GM21390 (cell line): ENCODE measurements at regions not wholly inside any gene's neighbourhood (a gene's known extent, or its start where the extent isn't known, plus 50 kb on each side); places are given as distances from the start of the nearest gene placed in this dataset.
"Not testable (repeated sequence)": the region's sequence is repeated elsewhere in the genome, so short reads cannot be mapped to it uniquely, and the experiment has no call there.

Experiments used
- ATAC-seq: cut with Tn5 transposase; IDR thresholded peaks from one replicate; pipeline ENCODE4 v1.9.1; 2021; ENCODE audit not compliant: unreplicated experiment

DNA sequence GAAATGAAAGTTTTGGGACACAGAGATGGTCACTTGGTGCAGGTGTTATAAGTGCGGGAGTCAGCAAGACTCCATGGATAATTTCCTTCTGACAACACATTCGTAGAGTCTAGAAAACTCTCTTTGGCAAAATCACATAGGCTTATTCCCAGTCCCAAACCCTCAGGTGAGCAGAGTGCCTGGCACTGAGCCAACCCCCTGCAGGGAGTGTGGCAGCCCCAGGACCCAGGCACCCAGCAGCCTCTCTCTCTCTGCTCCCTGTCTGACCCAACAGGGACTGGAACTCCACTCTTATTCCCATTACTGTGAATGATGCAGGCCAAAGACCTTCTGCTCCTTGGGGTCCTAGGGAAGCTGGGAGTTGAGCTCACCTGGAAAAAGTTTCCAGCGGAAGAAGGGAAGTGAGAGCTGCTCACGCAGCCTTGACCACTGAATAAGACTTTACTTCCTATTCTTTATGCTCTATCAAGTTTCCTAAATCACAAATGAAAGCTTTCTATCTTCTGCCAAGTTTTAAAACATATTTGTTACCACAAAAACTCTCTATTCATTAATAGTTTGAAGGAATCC is 132.6 kb upstream of the ETV3 start:
- ATAC-seq = no peak

DNA sequence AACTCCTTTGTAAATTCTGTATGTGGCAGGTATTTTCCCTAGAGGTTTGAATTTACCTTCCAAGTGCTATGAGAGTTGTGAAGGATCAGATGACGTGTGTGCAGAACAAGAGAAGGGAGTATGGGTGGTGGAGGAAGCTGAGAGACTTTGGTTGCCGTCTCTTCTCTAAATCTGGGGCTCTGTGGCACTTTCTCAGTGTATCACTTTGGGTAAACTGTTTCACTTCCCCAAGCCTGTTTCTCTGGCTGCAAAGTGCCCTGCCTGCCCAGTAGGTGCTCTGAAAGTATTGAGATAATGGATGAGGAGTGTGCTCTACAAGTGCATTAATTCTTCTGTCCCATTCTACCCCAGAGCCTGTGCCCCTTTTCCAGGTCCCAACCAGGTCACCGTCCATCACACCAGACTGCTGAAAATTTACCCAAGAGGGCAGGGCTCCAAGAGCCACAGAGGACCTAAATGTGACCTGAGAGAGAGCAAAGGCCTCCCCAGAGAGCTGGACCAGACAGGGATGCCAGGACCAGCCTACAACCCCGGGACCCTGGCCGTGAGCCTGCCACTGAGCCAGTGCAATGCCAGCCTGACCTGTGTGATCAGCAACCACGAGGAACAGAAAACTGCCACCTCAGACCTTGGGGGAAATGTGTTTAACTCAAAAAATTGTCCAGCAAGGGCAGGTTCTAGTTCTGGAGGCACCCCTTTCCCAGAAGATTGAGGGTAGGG is 131.6 kb upstream of the ETV3 start:
- peak; percentile 69 for ATAC-seq

DNA sequence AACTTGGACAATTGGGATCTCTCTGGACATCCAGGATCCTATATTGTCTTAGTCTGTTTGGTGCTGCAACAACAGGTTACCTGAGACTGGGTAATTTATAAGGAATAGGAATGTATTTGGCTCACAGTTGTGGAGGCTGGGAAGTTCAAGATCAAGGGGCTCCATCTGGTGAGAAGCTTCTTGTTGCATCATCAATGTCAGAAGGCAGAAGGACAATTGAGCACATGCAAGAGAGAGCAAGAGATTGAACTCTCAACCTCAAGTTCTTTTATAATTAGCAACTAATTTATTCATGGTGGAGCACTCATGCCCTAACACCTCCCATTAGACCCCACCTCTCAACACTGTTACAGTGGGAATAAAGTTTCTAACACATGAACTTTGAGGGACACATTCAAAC is 124.7 kb upstream of the ETV3 start:
- ATAC-seq = no peak

DNA sequence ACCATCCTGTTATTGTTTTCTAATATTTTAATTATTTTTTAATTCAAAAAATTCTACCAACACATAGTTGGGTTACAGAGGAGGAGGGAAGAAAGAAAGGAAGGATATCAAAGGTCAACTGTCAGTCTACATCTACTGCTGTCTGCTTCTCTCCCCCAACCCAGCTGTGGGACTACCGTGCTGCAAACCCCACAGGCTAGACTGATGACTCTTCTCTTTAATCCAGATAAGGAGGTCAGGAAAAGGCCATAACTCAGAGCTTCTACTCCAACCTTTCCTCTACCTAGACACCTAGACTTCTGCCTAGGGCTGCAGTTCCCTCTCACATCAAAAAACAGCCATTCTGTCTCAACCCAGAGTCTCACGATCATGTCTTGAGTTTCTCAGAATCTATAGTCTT is 124.2 kb upstream of the ETV3 start:
- no peak for ATAC-seq

DNA sequence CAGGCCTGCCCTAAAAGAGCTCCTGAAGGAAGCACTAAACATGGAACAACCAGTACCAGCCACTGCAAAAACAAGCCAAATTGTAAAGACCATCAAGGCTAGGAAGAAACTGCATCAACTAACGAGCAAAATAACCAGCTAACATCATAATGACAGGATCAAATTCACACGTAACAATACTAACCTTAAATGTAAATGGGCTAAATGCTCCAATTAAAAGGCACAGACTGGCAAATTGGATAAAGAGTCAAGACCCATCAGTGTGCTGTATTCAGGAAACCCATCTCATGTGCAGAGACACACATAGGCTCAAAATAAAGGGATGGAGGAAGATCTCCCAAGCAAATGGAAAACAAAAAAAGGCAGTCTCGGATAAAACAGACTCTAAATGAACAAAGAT is 117.7 kb upstream of the ETV3 start:
- ATAC-seq = not testable (repeated sequence)

DNA sequence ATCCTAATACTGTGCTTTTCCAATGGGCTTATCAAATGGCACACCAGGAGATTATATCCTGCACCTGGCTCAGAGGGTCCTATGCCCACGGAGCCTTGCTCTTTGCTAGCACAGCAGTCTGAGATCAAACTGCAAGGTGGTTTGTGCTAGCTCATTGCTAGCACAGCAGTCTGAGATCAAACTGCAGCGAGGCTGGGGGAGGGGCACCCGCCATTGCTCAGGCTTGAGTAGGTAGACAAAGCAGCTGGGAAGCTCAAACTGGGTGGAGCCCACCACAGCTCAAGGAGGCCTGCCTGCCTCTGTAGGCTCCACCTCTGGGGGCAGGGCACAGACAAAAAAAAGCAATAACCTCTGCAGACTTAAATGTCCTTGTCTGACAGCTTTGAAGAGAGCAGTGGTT is 116.0 kb upstream of the ETV3 start:
- not testable (repeated sequence) for ATAC-seq

DNA sequence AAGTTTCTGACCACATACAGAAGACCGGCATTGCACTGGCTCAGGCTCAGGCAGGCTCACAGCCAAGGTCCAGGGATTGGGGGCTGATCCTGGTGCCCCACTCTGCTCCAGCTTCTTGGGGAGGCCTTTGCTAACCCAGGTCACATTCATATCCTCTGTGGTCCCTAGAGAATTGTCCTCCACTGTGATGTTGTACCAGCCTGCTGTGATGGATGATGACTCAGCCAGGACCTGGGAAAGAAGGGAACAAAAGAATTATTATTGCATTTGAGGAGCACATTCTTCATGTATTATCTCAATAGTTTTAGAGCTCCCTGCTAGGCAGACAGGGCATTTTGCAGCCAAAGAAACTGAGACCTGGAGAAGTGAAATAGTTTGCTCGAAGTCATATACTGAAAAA is 114.3 kb upstream of the ETV3 start:
- ATAC-seq = no peak

DNA sequence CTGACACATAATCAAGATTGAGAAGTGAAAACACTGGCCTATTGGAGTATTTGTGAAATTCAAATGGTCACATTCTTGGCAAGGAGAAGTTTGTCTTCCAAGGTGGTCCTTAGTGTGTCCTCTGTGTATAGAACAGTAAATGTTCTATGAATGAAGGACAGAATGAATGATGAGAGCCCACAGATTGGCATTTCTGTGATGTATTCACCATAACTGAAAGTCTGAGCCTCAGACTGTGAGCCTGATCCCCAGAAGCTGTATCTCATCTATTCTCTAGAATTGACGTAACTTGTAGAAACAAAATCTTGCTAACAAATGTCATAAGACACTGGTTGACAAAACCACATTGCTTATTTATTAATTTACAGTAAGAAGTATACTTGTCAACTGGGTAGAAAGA is 111.5 kb upstream of the ETV3 start:
- ATAC-seq = no peak

DNA sequence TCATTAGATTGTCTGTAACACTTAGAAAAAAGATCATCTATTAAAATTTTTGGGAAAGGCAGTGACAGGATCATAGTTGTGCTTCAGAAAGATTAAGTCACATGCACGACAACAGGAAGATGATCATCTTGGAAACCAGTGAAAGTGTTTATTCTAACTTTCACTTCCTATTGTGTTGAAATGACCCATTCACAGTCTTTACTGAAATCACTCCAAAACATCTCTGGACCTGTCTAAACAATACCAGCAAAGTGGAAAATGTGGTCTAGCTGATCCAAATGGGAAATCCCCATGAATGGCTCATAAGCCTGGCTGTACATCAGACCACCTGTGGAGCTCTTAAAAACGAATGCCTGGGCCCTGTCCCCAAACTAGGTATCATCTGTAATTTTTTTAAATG is 111.1 kb upstream of the ETV3 start:
- ATAC-seq = peak; percentile 53

DNA sequence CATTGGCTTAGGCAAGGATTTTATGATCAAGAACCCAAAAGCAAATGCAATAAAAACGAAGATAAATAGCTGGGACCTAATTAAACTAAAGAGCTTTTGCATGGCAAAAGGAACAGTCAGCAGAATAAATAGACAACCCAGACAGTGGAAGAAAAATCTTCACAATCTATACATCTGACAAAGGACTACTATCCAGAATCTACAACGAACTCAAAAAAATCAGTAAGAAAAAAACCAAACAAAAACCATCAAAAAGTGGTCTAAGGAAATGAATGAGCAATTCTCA is 109.5 kb upstream of the ETV3 start:
- not testable (repeated sequence) for ATAC-seq

DNA sequence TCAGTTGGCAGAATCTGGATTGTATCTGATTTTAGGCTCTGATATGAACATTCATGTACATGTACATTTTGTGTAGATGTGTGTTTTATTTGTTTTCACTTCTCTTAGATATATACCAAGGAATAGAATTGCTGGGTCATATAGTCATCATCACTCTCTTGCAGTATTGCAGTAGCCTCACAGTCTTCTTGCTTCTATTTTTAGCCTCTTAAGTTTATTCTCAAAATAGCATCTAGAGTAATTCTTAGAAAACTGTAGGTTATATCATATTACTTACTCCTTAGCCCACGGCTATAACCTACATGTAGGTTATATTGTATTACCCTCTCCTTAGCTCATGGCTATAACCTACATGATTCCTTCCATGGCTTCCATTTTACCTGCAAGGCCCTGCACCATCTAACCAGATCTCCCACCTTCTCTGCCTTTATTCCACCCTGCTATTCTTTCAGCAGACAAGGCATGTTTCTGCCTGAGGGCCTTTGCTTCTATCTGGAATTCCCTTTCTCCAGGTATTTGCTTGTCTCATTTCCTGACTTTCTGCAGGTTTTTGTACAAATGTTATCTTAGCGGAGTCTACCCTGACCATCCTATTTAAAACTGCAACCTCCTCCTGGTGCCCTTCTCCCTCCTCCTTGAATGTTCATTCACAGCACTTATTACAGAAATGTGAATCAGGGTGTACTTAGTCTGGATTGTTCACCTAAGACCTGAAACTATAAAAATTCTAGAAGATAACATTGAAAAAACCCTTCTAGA is 109.0 kb upstream of the ETV3 start:
- no peak for ATAC-seq

DNA sequence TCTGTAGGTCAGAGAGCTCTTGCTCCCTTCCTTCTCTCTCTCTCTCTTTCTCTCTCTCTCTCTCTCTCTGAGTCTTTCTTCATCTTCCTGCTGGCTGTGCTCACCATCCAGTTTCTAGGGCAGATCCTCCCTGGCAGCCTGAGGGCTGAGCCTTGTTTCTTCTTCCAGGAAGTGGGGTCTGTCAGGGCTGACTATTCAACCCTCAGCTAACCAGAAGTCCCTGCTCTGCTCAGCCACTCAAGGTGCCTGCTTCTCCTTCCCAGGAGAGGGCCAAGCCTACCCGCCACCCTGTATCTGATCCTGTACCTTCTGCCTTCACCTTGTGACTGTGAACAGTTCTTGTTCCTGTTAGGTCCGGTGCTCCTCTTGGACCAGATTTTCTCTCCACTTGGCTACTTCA is 107.6 kb upstream of the ETV3 start:
- no peak for ATAC-seq

DNA sequence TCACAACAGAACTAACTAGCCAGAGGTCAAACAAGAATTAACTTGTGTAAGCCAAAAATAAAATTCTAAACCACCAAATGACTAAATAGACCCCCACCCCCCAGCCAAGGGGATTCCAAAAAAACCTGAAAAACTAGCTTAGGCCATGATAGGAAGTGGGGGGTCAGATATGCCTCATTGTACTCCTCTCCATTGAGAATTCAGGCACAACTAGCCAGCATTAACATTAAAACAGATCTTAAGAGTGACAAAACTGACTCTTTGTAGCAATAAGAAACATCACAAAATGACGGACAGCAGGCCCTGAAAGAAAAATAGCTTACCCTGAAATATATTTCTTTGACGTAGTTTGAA is 103.0 kb upstream of the ETV3 start:
- ATAC-seq = no peak

DNA sequence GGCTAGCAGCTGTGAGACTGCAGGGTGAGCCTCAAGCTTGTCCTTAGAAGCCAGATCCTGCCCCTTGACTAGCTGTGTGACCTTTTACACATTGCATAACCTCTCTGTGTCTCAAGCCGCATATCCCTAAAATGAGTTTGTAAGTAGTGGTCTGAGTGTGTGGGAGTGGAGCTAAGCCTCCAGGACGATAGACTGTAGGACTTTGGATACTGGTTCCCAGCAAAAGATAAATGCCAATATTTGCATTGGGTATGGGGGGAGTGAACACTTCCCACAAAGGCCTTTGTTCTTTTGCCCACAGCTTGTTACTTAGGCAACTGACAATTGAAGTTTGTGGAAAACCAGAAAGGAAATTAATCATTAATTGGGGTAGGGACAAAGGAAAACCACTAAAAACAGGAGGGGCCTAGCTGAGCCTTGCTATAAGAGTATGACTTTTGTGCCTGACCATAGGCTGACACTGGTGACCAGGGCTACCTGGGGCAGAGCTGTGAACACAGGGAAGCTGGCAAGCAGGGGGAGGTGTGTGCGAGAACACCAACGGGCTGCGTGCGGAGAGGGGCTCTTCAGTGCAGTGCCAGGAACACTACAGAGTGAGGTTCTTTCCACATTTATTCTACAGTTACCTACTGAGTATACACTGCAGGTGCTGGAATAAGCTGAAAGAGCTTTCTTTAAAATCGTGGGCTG is 102.4 kb upstream of the ETV3 start:
- no peak for ATAC-seq

DNA sequence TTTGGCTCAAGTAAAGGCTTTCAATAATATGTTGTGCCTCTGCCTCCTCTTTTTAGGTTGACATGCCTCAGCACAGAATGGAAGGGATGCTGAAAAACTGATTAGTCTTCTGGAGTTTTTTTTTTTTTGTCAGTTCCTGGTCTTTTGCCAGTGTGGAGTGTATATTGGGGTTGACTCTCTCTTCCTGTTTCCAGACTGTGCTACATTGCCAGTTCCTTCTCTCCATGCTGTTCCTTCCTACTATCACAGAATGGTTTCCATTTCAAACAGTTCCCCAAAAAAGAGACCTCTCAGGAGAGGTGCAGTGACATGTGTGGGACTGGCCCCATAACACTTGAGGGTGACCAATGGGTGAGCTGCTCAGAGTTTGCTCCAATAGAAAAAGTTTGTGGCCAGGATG is 101.7 kb upstream of the ETV3 start:
- no peak for ATAC-seq

DNA sequence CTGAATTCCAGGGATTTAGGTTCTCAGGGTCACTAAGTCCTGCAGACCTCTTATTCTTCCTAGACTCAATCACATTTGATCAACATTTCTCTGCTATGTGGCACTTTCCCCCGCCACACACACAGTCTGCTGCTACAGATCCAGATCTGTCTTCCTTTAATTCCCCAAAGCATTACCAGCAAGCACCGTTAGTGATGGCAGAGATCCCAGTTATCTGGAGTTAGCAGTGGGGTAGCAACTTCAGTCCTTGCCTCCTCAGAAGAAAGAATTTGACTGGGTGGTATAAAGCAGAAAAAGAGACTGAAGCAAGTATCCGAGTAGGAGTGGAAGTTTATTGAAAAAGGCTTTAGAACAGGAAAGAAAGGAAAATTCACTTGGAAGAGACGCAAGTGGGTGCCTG is 100.4 kb upstream of the ETV3 start:
- ATAC-seq = no peak

DNA sequence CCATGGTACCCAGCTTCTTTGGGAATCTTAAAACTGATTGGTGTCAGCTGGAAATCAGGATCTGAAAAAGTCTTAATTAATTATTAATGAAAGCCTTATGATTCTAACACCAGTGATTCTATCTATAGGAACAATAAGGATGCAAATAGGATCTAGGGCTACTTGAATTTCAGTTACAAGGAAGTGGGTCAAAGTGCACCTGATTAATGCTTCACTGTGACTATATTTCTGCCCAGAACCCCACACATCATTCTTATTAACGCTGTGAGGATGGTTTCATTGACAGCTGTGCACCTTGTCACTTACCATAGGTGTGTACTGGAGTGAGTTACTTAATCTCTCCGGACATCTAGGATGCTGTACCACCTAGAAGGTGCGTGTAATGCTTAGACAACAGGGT is 99.8 kb upstream of the ETV3 start:
- ATAC-seq = no peak

DNA sequence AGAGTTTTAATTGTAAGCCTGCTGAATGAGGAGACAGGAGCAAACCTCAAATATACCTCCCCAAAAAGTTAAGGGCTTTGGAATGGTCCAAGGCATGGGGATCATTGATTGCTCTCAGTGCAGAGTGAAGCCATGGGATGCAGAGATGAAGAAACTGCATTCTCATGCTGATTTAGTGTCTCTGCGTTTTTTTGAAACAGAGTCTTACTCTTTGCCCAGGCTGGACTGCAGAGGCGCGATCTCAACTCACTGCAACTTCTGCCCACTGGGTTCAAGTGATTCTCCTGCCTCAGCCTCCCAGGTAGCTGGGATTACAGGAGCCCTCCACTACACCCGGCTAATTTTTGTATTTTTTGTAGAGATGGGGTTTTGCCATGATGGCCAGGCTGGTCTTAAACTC is 99.3 kb upstream of the ETV3 start:
- no peak for ATAC-seq

DNA sequence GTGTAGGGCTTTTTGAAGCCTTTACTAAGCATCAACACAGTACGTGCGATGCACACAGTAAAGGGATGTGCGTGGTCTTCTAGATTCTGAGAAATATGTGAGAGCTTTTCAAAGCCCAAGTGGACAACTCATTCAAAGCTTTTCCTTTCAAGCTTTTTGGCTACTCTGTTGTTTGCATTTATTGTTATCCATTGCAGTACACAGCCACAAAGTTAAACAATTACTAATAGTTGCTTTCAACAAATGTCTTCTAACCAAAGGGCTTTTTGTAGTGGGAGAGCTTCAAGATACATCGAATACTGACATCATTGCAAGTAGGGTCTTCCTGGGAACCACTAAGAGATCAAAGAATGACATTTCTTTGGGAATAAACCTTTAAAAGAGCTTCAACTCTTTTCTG is 97.9 kb upstream of the ETV3 start:
- no peak for ATAC-seq

DNA sequence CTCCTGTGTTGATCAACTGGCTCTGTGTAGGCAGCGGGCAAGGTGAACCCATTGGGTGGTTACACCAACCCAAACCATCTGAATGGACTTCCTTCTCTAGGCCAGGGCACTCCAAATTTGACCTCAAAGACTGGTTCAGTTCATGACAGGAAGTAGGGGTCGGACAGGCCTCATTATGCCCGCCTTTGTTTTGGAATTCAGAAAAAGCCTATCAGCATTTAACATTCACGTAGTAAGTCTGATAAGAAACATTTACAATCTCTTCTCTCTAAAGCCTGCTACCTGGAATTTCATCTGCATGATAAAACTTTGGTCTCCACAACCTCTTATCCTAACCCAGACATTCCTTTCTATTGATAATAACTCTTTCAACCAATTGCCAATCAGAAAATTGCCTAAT is 97.1 kb upstream of the ETV3 start:
- no peak for ATAC-seq

DNA sequence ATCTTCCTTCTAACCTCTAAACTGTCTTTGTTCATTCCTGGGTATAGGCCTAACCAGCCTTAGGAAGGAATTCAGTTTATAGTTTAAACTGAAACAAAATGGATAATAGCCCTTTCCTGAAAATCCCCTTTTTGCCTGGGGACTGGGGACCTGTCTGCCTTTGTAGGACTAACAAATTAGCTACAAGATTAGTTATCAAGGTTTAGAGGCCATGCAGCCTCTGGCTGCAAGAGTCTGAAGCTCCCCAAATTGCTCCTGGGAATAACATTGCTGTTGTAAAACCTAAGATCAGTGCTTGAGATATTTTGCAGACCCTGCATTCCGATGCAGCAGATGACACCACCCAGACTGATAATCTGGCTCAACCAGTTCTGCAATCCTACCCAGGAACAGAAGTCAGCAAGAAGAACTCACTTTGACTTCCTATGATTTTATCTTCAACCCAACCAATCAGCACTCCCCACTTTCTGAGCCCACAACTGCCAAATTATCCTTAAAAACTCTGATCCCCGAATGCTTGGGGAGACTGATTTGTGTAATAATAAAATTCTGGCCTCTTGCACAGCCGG is 96.6 kb upstream of the ETV3 start:
- no peak for ATAC-seq

DNA sequence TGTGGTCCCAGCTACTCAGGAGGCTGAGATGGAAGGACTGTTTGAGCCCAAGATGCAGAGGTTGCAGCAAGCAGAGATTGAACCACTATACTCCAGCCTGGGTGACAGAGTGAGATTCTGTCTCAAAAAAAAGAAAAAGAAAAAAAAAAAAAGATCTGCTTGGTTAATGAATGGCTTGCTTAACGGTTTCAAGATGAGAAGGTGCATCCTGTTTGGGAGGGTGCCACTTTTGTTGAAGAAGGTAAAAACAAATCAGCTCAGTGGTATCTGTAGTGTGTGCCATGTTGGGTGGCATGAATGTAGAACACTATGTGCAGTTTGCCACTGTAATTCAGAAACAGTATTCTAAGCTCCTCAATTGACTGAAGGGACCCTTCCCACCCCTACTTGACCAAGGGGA is 94.9 kb upstream of the ETV3 start:
- ATAC-seq = peak; percentile 77
